ENCODE measurements at regions not wholly inside any gene's neighbourhood (a gene's known extent, or its start where the extent isn't known, plus 50 kb on each side); places are given as distances from the start of the nearest gene placed in this dataset.

DNA sequence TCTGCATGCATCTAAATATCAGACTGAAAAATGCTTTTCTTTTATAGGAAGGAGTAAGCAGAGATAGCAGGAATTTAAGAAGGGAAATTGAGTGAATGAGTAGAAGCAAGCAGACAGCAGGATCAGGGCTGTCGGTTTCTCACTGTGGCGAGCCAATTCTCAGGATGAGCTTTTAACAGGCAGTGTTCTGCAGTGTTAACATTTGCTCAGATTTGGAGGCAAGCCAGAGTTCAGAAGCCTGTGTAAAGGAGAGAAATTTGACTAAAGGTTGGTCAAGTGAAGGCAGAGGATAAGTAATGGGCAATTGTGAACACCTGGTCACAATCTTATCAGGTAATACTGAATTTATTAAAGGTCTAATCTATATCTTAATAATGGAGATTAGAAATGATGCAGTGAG lies 133.3 kb upstream of the MAGEB16 start:
- ChIA-PET POLR2A (no interaction called here), CTCF (no interaction called here)
- ATAC-seq (no peak), DNase-seq (no peak)
- Mint-ChIP-seq H3K4me1 (ENCODE audit: low read depth) (no peaks in the 10 kb centered on the region), H3K9me3 (no peaks in the 10 kb centered on the region), H3K4me3 (no peak overlapping the region), H3K27me3 (no peaks in the 10 kb centered on the region), H3K36me3 (ENCODE audit: low read depth) (no peaks in the 10 kb centered on the region), H3K27ac (no peak overlapping the region)
- TF ChIP-seq CTCF (IDR thresholded peaks at IDR 0.05): no peak
- intact Hi-C loops (cut with micrococcal nuclease): no loop called here

GRCh38 chrX:35665311-35665710 lies 132.8 kb upstream of the MAGEB16 start:
- ChIA-PET CTCF (no interaction called here), POLR2A (no interaction called here)
- intact Hi-C loops (cut with micrococcal nuclease): no loop called here
- no peaks in the 10 kb centered on the region for H3K36me3 Mint-ChIP-seq (ENCODE audit: low read depth)
- ATAC-seq: no peak
- TF ChIP-seq CTCF (IDR thresholded peaks at IDR 0.05): no peak
- no peak for DNase-seq
- no peaks in the 10 kb centered on the region for H3K9me3 Mint-ChIP-seq
- H3K27me3 Mint-ChIP-seq: no peaks in the 10 kb centered on the region
- no peak overlapping the region for H3K27ac Mint-ChIP-seq
- no peaks in the 10 kb centered on the region for H3K4me1 Mint-ChIP-seq (ENCODE audit: low read depth)
- H3K4me3 Mint-ChIP-seq: no peak overlapping the region

DNA sequence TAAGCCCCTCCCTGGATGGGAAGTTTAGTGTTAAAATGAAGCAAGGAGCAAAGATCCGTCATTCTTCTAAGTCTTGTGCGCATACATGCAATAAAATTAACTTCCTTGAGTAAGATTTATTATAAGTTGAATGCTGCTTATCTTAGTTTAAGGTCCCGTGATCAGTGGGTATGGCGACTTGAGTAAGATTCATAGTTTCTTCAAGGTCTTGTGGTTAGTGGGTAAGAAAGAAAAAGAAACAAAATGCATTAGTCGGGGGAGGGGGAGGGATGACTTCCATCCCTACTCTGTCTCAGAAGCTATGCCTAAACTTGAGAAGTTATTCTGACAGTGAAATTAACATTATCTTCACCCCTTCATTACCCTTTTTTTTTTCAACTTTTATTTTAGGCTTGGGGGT lies 127.3 kb upstream of the MAGEB16 start:
- no peak for DNase-seq
- Mint-ChIP-seq H3K27ac (no peak overlapping the region), H3K9me3 (no peaks in the 10 kb centered on the region), H3K27me3 (no peaks in the 10 kb centered on the region), H3K36me3 (ENCODE audit: low read depth) (no peaks in the 10 kb centered on the region), H3K4me3 (no peak overlapping the region), H3K4me1 (ENCODE audit: low read depth) (no peaks in the 10 kb centered on the region)
- intact Hi-C loops (cut with micrococcal nuclease): no loop called here
- no peak for TF ChIP-seq CTCF (IDR thresholded peaks at IDR 0.05)
- ChIA-PET CTCF (no interaction called here), POLR2A (no interaction called here)
- ATAC-seq: no peak

GRCh38 chrX:35675151-35675550 lies 123.0 kb upstream of the MAGEB16 start:
- intact Hi-C loops (cut with micrococcal nuclease): no loop called here
- TF ChIP-seq CTCF (IDR thresholded peaks at IDR 0.05): no peak
- no peaks in the 10 kb centered on the region for H3K27me3 Mint-ChIP-seq
- ChIA-PET CTCF (no interaction called here), POLR2A (no interaction called here)
- H3K4me1 Mint-ChIP-seq (ENCODE audit: low read depth): no peaks in the 10 kb centered on the region
- no peak overlapping the region for H3K27ac Mint-ChIP-seq
- ATAC-seq: no peak
- no peaks in the 10 kb centered on the region for H3K9me3 Mint-ChIP-seq
- no peak for DNase-seq
- H3K4me3 Mint-ChIP-seq: no peak overlapping the region
- H3K36me3 Mint-ChIP-seq (ENCODE audit: low read depth): no peaks in the 10 kb centered on the region

- POLR2A ChIA-PET: no interaction called here
- Mint-ChIP-seq H3K36me3 (ENCODE audit: low read depth) (no peaks in the 10 kb centered on the region), H3K9me3 (no peaks in the 10 kb centered on the region), H3K27ac (no peak overlapping the region), H3K4me3 (no peak overlapping the region), H3K4me1 (ENCODE audit: low read depth) (no peaks in the 10 kb centered on the region), H3K27me3 (no peaks in the 10 kb centered on the region)
- CTCF ChIA-PET: no interaction called here
- no peak for ATAC-seq
- no peak for TF ChIP-seq CTCF (IDR thresholded peaks at IDR 0.05)
- intact Hi-C loops (cut with micrococcal nuclease): no loop called here
- no peak for DNase-seq
Measured at GRCh38 chrX:35680940-35681346, 117.2 kb upstream of the MAGEB16 start.

All from activated CD8-positive, alpha-beta T cell treated with anti-CD3 and anti-CD28 coated beads for 36 hours (primary cell).